HEK293T (cell line): ENCODE measurements at regions not wholly inside any gene's neighbourhood (a gene's known extent, or its start where the extent isn't known, plus 50 kb on each side); places are given as distances from the start of the nearest gene placed in this dataset.
"Not testable (repeated sequence)": the region's sequence is repeated elsewhere in the genome, so short reads cannot be mapped to it uniquely, and the experiment has no call there.

Source experiments
- CTCF ChIA-PET: fragments of 350-600 bp; formaldehyde crosslinking; extraction: SDS; loops from one replicate; lab custom pipeline; 2021; ENCODE audit warnings: antibody characterized with exemption, inconsistent platforms; lab: Yijun Ruan, JAX
- POLR2A ChIA-PET: fragments of 350-600 bp; formaldehyde crosslinking; extraction: SDS; loops from one replicate; lab custom pipeline; 2020; ENCODE audit warnings: antibody characterized with exemption, inconsistent platforms; lab: Yijun Ruan, JAX
- DNase-seq: peaks from one replicate; pipeline ENCODE4 v3.0.0; 2012; ENCODE audit warnings: mixed read lengths; ENCODE audit errors: extremely low spot score
- ARNT ChIP-seq: fragments of 450-650 bp; IDR thresholded peaks from 2 replicates; pipeline ENCODE4 v1.6.1; 2017; ENCODE audit warnings: mild to moderate bottlenecking
- BHLHE40 ChIP-seq: fragments of 450-650 bp; IDR thresholded peaks from 2 replicates; pipeline ENCODE4 v1.6.1; 2016; ENCODE audit warnings: mild to moderate bottlenecking, moderate library complexity, borderline replicate concordance
- CTBP1 ChIP-seq: fragments of 450-650 bp; IDR thresholded peaks from 2 replicates; pipeline ENCODE4 v1.6.1; 2016; ENCODE audit warnings: borderline replicate concordance
- ELF4 ChIP-seq: fragments of 450-650 bp; IDR thresholded peaks from 2 replicates; pipeline ENCODE4 v1.6.1; 2017; ENCODE audit warnings: antibody characterized with exemption
- FOXA1 ChIP-seq: fragments of 450-650 bp; IDR thresholded peaks from 2 replicates; pipeline ENCODE4 v1.6.1; 2016; ENCODE audit warnings: mild to moderate bottlenecking
- FOXM1 ChIP-seq: fragments of 450-650 bp; IDR thresholded peaks from 2 replicates; pipeline ENCODE4 v1.6.1; 2017; ENCODE audit warnings: mild to moderate bottlenecking, borderline replicate concordance
- HDGF ChIP-seq: fragments of 450-650 bp; IDR thresholded peaks from 2 replicates; pipeline ENCODE4 v1.6.1; 2017; ENCODE audit warnings: antibody characterized with exemption, borderline replicate concordance
- L3MBTL2 ChIP-seq: fragments of 450-650 bp; conservative IDR thresholded peaks from 2 replicates; pipeline ENCODE4 v1.6.1; 2016; ENCODE audit warnings: mild to moderate bottlenecking
- LEF1 ChIP-seq: fragments of 450-650 bp; IDR thresholded peaks from 2 replicates; pipeline ENCODE4 v1.6.1; 2017; ENCODE audit warnings: mild to moderate bottlenecking, borderline replicate concordance
- NFRKB ChIP-seq: fragments of 450-650 bp; IDR thresholded peaks from 2 replicates; pipeline ENCODE4 v1.6.1; 2016; ENCODE audit warnings: mild to moderate bottlenecking, moderate library complexity
- PKNOX1 ChIP-seq: fragments of 450-650 bp; IDR thresholded peaks from 2 replicates; pipeline ENCODE4 v1.6.1; 2016
- SP1 ChIP-seq: fragments of 450-650 bp; IDR thresholded peaks from 2 replicates; pipeline ENCODE4 v1.6.1; 2017
- SUZ12 ChIP-seq: fragments of 450-650 bp; IDR thresholded peaks from 2 replicates; pipeline ENCODE4 v1.6.1; 2016; ENCODE audit warnings: mild to moderate bottlenecking
- TARDBP ChIP-seq: fragments of 450-650 bp; IDR thresholded peaks from 2 replicates; pipeline ENCODE4 v1.6.1; 2016
- ZNF384 ChIP-seq: fragments of 450-650 bp; IDR thresholded peaks from 2 replicates; pipeline ENCODE4 v1.6.1; 2016

GRCh38 chr6:112881828-112882780 lies 535.0 kb downstream of the RFPL4B start:
- no peak for TF ChIP-seq PKNOX1
- no peak for TF ChIP-seq NFRKB
- TF ChIP-seq FOXM1 = no peak
- no peak for TF ChIP-seq FOXA1
- TF ChIP-seq ELF4 = no peak
- TF ChIP-seq SUZ12 = no peak
- no peak for TF ChIP-seq LEF1
- TF ChIP-seq ZNF384 = no peak
- POLR2A ChIA-PET = no interaction called here
- CTCF ChIA-PET = no interaction called here
- no peak for DNase-seq

- no peak for TF ChIP-seq PKNOX1
- no peak for TF ChIP-seq SP1
- TF ChIP-seq NFRKB = no peak
- no peak for TF ChIP-seq ELF4
- no peak for TF ChIP-seq FOXA1
- TF ChIP-seq ZNF384 = no peak
- TF ChIP-seq SUZ12 = no peak
- TF ChIP-seq L3MBTL2 = no peak
- TF ChIP-seq TARDBP = no peak
- no peak for TF ChIP-seq HDGF
- TF ChIP-seq BHLHE40 = no peak
- DNase-seq = no peak
- ChIA-PET POLR2A (no interaction called here), CTCF (no interaction called here)
Observed at GRCh38 chr6:112883095-112883494, 536.0 kb downstream of the RFPL4B start.

- CTCF ChIA-PET = no interaction called here
- POLR2A ChIA-PET = no interaction called here
- no peak for TF ChIP-seq L3MBTL2
- no peak for TF ChIP-seq SP1
- TF ChIP-seq LEF1 = no peak
- TF ChIP-seq BHLHE40 = no peak
- no peak for TF ChIP-seq SUZ12
- no peak for TF ChIP-seq FOXM1
- no peak for TF ChIP-seq ARNT
- no peak for TF ChIP-seq PKNOX1
- TF ChIP-seq ZNF384 = no peak
- TF ChIP-seq NFRKB = no peak
- TF ChIP-seq TARDBP = no peak
- no peak for TF ChIP-seq HDGF
- DNase-seq = no peak
Observed at GRCh38 chr6:112886415-112886814, 539.3 kb downstream of the RFPL4B start.

- POLR2A ChIA-PET, DNase-seq, CTCF ChIA-PET: not testable (repeated sequence)
Observed at GRCh38 chr6:112887424-112887823, 540.3 kb downstream of the RFPL4B start.

- TF ChIP-seq PKNOX1 (no peak), CTBP1 (no peak), BHLHE40 (no peak), FOXA1 (no peak), LEF1 (no peak), ZNF384 (no peak), TARDBP (no peak)
- ChIA-PET CTCF (interaction anchor here (0.6 kb wide), 1 partner anchor 739 kb away, joined by 8 read pairs; no protein-coding TSS in a partner anchor), POLR2A (no interaction called here)
- no peak for DNase-seq
Observed at GRCh38 chr6:112899541-112899940, 552.4 kb downstream of the RFPL4B start.

GRCh38 chr6:112903361-112903760 lies 556.2 kb downstream of the RFPL4B start:
- CTCF ChIA-PET = no interaction called here
- POLR2A ChIA-PET = no interaction called here
- TF ChIP-seq HDGF (no peak), TARDBP (no peak)
- DNase-seq = no peak
